GM19025 (cell line): ENCODE measurements at regions not wholly inside any gene's neighbourhood (a gene's known extent, or its start where the extent isn't known, plus 50 kb on each side); places are given as distances from the start of the nearest gene placed in this dataset.

ENCODE experiments used
- ATAC-seq: cut with Tn5 transposase; IDR thresholded peaks from one replicate; pipeline ENCODE4 v1.9.1; 2021; ENCODE audit warnings: mild to moderate bottlenecking, low read depth, moderate library complexity; ENCODE audit not compliant: unreplicated experiment

GRCh38 chr15:85974348-85974705, 105.3 kb upstream of the AGBL1 start:
- ATAC-seq: no peak

- ATAC-seq: no peak
Measured at GRCh38 chr15:85974742-85975141, 104.9 kb upstream of the AGBL1 start.

- no peak for ATAC-seq
Measured at GRCh38 chr15:85976102-85976501, 103.6 kb upstream of the AGBL1 start.

- no peak for ATAC-seq
Measured at GRCh38 chr15:85976986-85977385, 102.7 kb upstream of the AGBL1 start.

- ATAC-seq: no peak
Measured at GRCh38 chr15:85977586-85977985, 102.1 kb upstream of the AGBL1 start.

- no peak for ATAC-seq
Measured at GRCh38 chr15:85979929-85980328, 99.7 kb upstream of the AGBL1 start.

GRCh38 chr15:85980946-85981345, 98.7 kb upstream of the AGBL1 start:
- ATAC-seq: no peak

- ATAC-seq: no peak
Measured at GRCh38 chr15:85984241-85984640, 95.4 kb upstream of the AGBL1 start.

- no peak for ATAC-seq
Measured at GRCh38 chr15:85986116-85986515, 93.6 kb upstream of the AGBL1 start.

GRCh38 chr15:85986741-85987140, 92.9 kb upstream of the AGBL1 start:
- ATAC-seq: no peak

GRCh38 chr15:85988741-85989140, 90.9 kb upstream of the AGBL1 start:
- no peak for ATAC-seq

- ATAC-seq: no peak
Measured at GRCh38 chr15:85992224-85992623, 87.4 kb upstream of the AGBL1 start.

GRCh38 chr15:85993116-85993515, 86.6 kb upstream of the AGBL1 start:
- no peak for ATAC-seq

- ATAC-seq: no peak
Measured at GRCh38 chr15:85997618-85998017, 82.1 kb upstream of the AGBL1 start.

GRCh38 chr15:85999658-86000057, 80.0 kb upstream of the AGBL1 start:
- no peak for ATAC-seq

GRCh38 chr15:86001200-86001599, 78.5 kb upstream of the AGBL1 start:
- ATAC-seq: no peak

GRCh38 chr15:86002444-86002843, 77.2 kb upstream of the AGBL1 start:
- ATAC-seq: no peak

- ATAC-seq: no peak
Measured at GRCh38 chr15:86004061-86004460, 75.6 kb upstream of the AGBL1 start.

- no peak for ATAC-seq
Measured at GRCh38 chr15:86006546-86006945, 73.1 kb upstream of the AGBL1 start.

GRCh38 chr15:86009727-86010126, 69.9 kb upstream of the AGBL1 start:
- ATAC-seq: no peak

- no peak for ATAC-seq
Measured at GRCh38 chr15:86010398-86010797, 69.3 kb upstream of the AGBL1 start.

GRCh38 chr15:86010891-86011290, 68.8 kb upstream of the AGBL1 start:
- ATAC-seq: no peak

- no peak for ATAC-seq
Measured at GRCh38 chr15:86014016-86014415, 65.7 kb upstream of the AGBL1 start.

- no peak for ATAC-seq
Measured at GRCh38 chr15:86016750-86017149, 62.9 kb upstream of the AGBL1 start.
